HG03025 (cell line): ENCODE measurements at regions not wholly inside any gene's neighbourhood (a gene's known extent, or its start where the extent isn't known, plus 50 kb on each side); places are given as distances from the start of the nearest gene placed in this dataset.

Experiments
- ATAC-seq: cut with Tn5 transposase; IDR thresholded peaks from one replicate; pipeline ENCODE4 v1.9.1; 2021; ENCODE audit warnings: mild to moderate bottlenecking, moderate library complexity; ENCODE audit not compliant: unreplicated experiment, low FRiP score

DNA sequence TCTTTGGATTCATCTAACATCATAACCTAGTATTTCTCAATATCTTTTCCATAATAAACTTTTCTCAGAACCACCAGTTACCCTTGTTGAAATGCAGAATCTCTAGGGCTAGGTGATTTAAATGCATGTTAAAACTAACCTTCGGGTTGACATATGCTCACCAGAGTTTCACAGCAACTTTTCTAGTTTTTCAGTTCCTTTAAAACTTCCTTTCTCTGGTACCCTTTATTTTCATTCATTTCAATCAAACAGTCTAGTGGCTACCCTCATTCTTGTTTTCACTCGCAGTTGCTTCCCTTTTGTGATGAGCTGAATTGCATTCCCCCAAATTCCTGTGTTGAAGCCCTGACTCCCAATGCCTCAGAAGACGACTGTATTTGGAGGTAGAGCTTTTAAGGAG lies 712.8 kb upstream of the CHRM3 start:
- no peak for ATAC-seq

DNA sequence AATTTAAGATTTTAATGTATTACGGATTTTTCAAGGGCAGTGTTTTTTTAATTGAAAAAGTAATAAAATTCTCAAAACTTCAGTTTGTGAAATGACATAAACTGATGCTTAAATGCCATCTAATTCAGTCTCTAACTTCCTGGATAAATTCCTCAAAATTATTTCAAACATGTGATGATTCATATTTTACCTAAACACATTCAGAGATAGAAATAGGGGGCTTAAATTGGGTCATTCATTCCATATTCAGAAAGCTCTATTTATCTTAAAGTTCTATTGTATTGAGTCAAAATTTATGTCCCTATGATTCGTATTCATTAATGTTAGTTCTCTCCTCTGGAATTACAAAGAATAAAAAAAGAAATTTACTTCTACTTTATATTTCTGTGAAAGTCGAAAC lies 713.6 kb upstream of the CHRM3 start:
- no peak for ATAC-seq

DNA sequence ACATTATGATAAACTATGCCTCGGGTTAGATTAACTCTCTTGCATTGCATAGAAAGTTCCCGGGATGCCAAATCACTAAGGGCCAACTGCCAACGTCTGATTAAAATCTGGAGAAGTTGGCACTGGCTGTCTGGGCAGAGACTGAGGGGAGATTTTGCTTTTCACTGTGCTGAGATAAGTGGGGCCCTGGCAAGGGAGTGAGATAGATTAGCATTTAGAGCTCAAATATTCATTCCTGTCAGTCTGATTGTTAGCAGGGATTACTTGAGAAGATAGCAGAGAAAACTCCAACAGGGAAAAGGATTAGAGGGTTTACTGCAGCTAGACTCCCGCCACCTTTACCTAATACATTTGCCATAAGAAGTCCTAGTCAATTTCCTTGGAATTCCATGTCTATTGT lies 714.1 kb upstream of the CHRM3 start:
- no peak for ATAC-seq

DNA sequence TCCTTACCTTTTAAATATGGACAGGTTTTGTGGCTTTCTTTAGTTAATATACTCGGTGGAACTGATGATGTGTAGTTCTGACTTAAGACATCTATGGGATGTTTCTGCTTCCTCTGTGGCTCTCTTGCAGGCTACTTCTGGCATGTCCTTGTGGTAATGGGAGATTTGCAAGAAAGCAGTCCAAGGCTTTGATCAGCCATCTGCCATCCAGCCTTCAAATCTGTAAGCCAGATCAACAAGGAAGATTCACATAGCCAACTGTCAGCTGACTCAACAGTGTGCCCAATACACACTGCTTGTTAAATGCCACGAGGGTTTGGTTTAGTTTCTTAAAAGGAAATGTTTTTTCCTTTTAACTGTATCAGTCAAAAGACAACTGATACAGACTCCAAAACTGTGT lies 722.2 kb upstream of the CHRM3 start:
- no peak for ATAC-seq

DNA sequence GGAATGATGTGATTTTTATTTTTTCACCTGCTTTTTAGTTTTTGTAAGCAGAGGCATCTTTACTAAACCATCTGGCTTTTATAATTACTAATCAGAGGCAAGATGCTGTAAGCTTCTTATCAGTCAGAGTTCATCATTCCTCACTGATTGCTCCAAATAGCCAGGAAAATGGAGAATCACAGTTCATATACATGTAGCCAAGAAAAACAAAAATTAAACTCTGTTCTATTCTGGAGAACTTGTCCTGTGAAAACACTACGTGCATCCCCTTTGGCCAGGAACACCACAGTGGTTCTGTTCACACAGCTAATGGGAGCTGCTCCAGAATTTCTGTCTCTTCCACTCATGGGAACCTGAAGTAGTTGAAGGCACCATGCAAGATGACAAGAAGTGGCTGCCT lies 725.5 kb upstream of the CHRM3 start:
- ATAC-seq: no peak

DNA sequence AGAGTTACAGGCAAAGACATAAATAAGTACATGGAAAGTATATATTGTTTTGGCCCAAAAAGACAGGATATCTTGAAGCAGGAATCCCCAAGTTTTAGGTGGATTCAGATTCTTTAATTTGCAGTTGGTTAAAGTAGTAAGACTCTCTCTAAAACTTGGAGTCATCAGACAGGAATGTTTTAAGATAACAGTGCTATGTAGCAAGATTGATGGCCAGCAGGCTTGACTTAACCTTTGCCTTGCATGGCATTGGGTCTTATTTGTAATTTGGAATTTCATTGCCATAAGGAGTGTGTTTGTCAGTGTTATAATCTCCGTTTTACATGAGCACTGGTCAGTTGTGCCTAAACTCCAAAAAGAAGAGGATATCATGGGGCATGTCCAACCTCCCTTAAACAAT lies 727.6 kb upstream of the CHRM3 start:
- ATAC-seq: no peak

DNA sequence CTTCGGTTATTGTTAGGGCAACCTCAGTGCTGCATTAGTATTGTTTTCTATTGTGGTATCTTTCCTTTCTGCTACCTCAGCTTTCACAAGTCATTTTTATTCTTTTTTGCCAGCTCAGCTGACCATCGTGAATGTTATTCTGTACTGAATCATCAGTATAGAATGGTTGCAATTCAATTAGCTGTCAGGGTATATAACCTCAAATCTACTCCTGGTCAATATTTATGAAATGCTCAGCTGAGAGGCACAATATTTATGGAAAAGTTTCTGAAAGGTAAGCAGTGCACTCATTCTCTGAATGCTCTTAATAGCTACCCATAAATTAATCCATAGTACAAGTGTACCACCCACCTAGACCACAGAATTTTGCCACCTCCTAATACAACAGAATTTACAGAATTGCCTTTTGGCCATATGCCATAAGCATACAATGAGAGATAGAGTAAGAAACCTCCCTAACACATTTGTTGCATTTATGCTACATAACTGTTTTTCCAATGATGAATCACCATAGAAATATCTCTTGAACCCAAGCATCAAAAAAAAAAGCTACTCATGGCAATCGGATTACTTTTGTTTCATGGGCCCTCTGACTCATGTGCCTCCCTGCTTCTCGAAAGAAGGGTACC lies 732.6 kb upstream of the CHRM3 start:
- no peak for ATAC-seq

DNA sequence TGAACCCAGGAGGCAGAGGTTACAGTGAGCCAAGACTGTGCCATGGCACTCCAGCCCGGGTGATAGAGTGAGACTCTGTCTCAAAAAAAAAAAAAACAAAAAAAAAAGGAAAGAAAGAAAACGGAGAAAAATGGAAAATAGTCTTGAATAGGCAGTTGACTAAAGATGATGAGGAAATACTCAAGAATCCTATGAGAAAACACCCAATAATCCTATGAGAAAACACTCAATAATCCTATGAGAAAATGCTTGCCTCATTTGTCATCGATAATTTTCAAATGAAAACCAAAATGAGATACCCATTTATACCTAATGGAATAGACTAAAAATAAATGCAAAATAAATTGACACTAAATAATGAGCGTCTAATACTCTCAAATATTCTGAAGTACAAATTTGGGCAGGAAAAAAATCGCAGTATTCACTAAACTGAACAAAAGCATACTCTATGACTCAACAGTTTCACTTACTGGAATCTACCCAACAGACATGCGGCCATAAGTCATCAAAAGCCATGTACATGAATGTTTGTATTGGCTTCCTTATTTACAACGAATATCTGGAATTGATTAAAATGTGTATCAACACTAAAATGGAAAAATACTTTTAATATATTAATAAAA lies 733.9 kb upstream of the CHRM3 start:
- ATAC-seq: no peak

DNA sequence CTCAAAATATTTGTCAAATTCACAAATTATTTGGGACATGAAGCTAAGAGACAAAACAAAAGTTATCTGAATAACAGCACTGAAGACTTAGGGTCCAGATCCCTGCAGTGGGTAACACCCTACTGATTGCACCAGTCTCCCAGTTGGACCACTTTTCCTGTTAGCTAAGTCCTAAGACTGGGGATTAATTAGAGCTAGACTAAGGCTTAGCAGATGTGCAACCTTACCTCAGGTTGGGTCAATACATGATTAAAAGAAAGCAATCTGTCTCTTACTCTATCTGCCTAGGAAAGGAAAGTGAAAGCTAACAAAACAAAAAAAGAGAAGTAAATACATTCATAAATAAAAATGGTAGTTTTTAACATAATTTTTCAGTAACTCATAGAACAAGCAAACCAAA lies 737.2 kb upstream of the CHRM3 start:
- ATAC-seq: no peak

DNA sequence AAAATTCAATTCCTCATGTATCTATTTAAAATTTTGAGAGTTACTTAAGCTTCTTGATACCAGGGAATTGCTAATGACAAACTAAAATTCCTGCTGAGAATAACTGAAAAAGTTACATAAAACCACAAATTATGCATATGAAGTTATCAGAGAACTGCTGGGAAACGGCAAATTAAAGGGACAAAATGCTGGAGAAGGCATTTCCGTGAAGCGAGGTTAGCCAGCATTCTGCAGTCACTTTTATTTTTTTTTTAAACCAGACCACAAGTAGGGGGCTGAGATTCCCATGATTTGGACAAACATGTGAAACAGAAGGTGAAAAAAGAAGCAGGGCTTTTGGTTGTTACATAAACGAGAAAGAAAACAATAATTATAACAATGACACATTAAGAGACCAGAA lies 737.6 kb upstream of the CHRM3 start:
- no peak for ATAC-seq

DNA sequence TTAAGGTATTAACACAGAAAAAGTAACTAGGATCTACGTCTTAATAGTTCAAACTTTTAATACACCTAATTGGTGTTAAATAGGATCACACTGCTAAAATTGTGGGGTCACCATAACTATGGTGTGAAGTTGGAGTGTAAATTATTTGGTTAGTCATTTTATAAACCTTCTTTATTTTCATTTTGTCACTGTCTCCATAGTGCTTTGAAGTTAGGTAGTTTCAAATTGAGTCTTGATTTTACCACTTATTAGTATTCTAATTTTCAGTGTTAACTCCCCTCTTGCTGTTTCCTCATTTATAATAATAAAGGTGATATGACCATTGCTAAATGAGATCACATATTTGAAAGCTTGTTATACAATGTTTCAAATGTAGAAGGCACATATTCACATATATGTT lies 738.1 kb upstream of the CHRM3 start:
- ATAC-seq: no peak

DNA sequence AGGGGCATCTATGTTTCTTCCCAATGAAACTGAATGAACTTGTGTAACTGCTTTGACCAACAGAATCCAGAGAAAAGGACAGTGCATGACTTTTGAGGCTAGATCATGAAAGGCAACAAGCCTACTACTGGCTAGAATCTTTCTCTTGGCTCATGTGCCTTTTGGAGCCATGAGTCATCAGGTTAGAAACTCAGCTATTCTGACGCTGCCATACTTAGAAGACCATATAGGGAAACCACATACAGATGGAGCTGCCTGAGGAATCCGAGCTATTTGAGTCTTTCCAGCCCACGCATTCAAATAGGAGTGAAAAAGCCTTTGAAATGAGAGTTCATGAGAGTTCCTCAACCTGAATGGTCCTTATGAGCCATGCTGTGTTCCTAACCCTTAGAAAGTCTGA lies 738.5 kb upstream of the CHRM3 start:
- no peak for ATAC-seq

DNA sequence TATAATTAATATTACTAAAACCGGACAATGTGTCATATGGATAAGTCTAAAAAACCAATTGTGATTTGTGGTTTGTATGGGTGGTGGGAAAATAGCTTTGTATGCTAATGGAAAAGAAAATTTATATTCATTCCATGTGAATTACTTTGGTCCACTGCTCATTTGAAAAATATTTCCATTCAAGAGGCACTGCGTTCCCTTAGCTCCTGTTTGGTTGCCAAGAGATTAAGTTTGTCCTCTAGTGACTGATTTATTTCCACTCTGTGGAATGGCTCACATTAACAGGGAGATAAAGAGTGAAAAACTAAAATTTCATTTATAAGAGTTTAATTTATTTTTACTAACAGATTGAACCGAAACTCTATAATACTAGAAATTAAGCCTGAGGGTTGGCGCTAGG lies 744.1 kb upstream of the CHRM3 start:
- ATAC-seq: no peak

DNA sequence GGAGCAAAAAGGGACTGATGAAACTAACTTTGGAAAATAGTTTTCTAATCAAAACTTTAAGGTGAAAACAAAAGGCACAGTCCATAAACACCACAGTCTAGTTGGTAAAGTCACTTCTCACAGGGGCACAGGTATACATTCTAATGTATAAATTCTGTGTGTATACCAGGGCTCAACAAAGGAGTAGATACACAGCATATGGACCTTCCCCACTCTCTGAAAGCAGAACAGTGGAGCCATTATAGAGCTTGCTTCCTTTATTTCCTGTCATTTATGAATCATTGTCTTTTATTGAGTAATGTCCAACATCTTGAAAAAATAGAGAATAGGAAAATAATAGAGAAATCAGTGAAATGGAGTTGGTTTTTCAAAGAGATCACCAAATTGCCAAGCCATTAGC lies 746.5 kb upstream of the CHRM3 start:
- ATAC-seq: no peak

DNA sequence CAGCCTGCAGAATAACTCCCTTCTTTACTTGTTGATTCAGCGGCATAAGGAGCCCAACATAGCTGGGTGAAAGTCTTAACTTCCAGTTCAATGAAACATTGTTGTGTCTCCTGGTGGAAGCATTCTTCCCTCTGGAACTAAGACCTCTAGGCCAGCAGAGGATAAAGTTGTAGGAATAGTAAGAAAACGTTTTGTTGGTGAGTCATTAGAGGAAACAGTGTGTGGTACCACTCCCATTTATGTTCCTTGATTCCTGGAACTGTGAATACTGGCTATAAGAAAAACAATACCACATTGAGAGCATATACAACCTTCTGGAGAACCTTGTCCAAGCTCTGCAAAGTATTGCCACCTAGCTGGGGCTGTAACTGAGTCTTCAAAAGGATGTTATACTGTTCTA lies 737.4 kb upstream of the ZP4 start:
- ATAC-seq: no peak

DNA sequence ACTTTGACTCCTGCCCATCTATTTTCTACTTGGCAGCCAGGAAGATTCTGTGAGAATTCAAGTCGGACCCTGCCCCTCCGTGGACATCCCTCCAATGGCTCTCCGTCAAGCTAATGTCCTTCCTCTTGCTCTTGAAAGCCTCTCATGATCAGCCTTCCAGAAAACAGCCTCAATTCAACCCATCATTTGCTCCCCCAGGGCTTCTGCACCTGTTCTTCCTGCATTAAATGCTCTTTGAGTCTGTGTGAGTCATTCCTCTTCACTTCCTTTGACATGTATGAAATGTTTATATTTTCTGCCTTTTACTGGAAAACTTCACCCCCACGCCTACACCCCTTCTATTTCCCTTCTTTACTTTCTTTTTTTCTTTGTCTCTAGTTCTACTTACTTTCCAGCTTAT lies 734.1 kb upstream of the ZP4 start:
- ATAC-seq: no peak

DNA sequence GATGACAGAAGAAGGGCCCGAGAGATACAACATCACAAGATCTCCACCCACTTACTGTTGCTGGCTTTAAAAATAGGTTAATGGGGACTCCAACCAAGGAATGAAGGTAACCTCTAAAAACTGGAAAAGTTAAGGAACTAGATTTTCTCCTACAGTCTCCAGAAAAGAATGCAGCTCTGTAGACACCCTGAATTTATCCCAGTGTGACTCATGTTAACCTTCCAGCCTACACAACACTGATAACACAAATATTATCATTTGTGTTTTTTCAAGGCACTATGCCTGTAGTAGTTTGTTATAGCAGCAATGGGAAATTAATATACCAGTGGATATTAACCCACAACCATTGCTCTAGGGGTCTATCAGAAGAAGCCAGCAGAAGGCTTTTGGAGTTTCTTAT lies 730.7 kb upstream of the ZP4 start:
- no peak for ATAC-seq

DNA sequence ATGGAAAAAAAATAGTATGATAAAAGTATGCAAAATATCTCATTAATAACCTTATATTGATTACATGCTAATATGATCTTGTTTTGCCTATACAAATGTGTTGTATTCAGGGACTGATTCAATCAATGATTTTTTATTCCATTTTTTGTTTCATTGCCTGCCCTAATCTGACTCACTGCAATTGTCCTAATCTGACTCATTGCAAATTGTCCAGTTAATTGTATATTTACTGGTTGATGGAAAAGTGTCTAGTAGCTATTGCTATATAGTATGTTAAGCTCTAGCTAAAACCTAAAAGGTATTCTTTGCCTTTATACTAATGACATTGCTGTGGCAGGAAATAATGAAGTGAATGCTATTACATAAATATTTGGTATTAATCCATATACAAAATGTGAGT lies 728.9 kb upstream of the ZP4 start:
- ATAC-seq: no peak

DNA sequence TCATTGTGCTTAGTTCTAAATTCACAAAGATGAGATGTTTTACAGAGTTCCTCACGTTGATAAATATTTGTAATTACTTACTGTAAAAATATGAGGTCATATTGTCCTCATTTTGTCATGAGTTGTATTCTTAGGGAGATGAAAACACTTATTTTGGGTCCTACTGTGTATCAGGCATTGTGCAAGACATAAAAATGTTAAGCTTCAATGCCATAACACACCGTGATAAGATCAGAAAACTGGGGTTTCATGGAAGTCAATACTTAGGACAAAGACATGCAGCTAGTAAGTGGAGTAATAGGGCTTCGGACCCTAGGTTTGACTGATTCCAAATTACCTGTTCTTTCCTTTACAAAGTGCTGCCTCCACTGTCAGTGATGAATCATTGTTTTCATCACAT lies 720.7 kb upstream of the ZP4 start:
- ATAC-seq: no peak

DNA sequence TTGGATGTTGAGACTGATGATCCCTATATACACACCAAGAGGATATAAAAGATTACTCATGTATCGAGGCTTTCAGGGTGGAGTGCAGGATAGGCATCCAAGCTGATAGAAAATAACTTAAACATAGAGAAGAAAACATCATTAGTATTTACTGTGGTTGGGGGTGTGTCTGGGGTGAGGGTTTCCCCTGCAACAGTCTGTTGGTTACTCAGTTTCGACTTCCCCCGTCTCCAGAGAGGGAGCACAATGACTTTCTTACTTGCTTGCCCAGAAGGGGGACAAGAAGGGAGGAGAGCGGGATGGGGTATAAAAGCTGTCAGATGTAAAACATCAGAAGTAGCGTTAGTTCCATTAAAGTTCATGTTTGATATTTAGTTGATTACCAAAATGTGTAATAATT lies 717.4 kb upstream of the ZP4 start:
- no peak for ATAC-seq

DNA sequence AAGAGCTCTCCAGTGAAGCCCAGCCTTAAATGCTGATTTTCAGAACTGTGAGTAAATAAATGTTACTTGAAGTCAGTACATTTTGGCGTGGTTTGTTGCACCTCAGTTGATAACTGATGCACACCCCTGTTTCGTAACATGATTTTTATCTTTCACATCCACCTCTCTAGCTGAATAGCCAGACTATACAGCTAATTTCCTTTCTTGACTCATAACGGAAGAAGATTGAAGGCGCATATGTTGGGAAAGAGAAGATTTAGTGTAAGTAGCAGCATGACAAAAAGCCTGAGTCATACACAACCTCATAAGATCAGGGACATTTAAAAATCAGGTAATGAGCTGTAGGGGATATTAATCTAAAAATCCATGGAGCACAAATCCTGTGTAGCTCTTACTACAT lies 716.2 kb upstream of the ZP4 start:
- ATAC-seq: no peak

DNA sequence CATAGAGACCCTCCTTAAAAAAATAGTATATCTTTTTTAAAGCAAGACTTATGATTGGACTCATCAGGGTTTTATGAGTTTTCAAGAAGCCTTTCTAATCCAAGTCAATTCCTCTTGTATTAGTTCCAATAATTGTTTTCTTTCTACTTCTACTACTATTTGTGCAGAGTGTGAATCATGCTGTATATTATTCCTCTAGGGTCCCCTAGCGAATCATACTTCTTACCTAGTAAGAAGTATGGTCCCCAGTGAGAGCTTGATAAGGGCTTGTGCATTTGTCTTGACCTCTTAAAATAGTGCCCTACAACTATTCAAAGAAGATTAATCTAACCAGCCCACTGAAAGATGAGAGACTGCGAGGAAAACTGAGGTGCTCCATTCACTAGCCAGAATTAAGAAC lies 715.7 kb upstream of the ZP4 start:
- ATAC-seq: no peak

DNA sequence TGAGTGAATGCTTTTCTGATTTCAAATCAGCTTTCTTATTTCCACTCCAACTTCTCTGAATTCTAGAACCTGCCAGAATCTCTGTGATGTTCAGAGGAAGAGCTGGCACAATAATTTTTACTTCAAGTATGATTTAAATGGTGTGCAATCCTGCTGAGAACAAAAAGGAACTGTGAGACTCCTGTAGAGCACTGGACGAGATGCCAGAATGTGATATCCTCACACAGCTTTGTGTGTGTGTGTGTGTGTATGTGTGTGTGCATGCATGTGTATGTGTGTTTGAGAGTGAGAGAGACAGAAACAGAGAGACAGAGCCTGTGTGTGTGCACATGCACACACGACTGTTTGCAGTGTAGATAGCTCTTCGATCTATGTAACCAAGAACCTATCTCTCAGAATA lies 713.6 kb upstream of the ZP4 start:
- no peak for ATAC-seq
